Effector memory CD8-positive, alpha-beta T cell (primary cell): ENCODE measurements at regions not wholly inside any gene's neighbourhood (a gene's known extent, or its start where the extent isn't known, plus 50 kb on each side); places are given as distances from the start of the nearest gene placed in this dataset.
"Not testable (repeated sequence)": the region's sequence is repeated elsewhere in the genome, so short reads cannot be mapped to it uniquely, and the experiment has no call there.

Source experiments
- ATAC-seq: fragments of 150-1000 bp; cut with Tn5 transposase; replicated peaks from 2 replicates; pipeline ENCODE4 v1.10.0; 2021; ENCODE audit warnings: mild to moderate bottlenecking, moderate library complexity
- DNase-seq, 3 experiments: peaks; one replicate each; pipeline ENCODE4 v3.0.0; 2021
- H3K27ac Mint-ChIP-seq, 2 donors: one replicate each; pipeline ENCODE4 v1.8.0; 2022; ENCODE audit warnings: mild to moderate bottlenecking in 2 of 2, mixed read lengths in 2 of 2, moderate library complexity in 2 of 2
- H3K27me3 Mint-ChIP-seq, 2 donors: one replicate each; pipeline ENCODE4 v1.8.0; 2022; ENCODE audit warnings: mixed read lengths in 2 of 2
- H3K36me3 Mint-ChIP-seq: one replicate; pipeline ENCODE4 v1.8.0; 2022; ENCODE audit warnings: mild to moderate bottlenecking, moderate library complexity, mixed read lengths; ENCODE audit not compliant: insufficient read depth
- H3K4me1 Mint-ChIP-seq, 2 donors: one replicate each; pipeline ENCODE4 v1.8.0; 2022; ENCODE audit warnings: low read depth in 2 of 2, mixed read lengths in 2 of 2
- H3K4me3 Mint-ChIP-seq, 2 donors: one replicate each; pipeline ENCODE4 v1.8.0; 2022; ENCODE audit warnings: mild to moderate bottlenecking in 2 of 2, mixed read lengths in 2 of 2, moderate library complexity in 2 of 2
- H3K9me3 Mint-ChIP-seq, 2 donors: one replicate each; pipeline ENCODE4 v1.8.0; 2022; ENCODE audit warnings: mixed read lengths in 2 of 2

DNA sequence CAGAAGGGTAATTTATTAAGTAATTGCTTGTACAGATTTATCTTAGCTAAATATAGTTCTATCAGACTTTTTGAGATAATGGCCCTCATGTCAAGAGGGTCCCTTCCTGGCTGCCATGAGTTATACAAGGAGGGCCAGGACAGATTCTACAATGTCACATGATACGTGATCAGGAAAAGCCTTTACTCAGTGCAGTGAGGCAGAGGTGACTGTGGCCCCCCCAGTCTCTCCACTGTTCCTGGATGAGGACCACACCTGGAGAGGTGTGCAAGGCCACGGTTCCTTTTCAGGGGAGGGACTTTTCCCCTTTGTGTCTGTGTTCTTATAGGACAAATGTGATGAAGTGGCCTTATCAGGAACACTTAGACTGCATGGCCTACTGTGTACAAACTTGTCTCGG lies 54.3 kb upstream of the LRCH1 start:
- no peak overlapping the region for H3K27ac Mint-ChIP-seq
- no peaks in the 10 kb centered on the region for H3K9me3 Mint-ChIP-seq
- DNase-seq (no peak), ATAC-seq (no peak)
- H3K36me3 Mint-ChIP-seq, result no peaks in the 10 kb centered on the region
- H3K4me1 Mint-ChIP-seq, result no peaks in the 10 kb centered on the region
- peaks cover 0 to 8% of the 10 kb centered on the region in 2 donors for H3K27me3 Mint-ChIP-seq
- no peak overlapping the region for H3K4me3 Mint-ChIP-seq

DNA sequence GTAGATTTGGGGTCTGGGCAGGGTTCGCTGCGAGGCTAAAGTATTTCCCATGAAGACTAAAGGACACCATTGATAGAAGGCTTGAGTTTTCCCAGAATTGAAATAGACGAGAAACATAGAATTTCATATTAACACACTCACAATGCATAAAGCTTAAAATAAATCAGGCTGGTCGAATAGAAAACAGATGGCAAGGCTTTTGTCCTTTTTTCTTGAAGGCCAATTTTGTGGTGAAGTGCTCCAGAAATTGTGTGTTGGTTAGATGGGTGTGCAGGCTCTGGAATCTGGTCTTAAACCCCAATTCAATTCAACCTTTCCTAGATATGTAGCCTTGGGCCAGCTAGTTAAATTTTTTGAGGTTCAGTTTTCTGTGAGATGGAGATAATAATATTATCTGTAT lies 56.9 kb upstream of the LRCH1 start:
- Mint-ChIP-seq H3K9me3 (no peaks in the 10 kb centered on the region), H3K4me3 (no peak overlapping the region), H3K36me3 (no peaks in the 10 kb centered on the region), H3K27me3 (peaks cover 0 to 8% of the 10 kb centered on the region in 2 donors), H3K4me1 (no peaks in the 10 kb centered on the region), H3K27ac (no peak overlapping the region)
- DNase-seq, result no peak
- ATAC-seq, result no peak

DNA sequence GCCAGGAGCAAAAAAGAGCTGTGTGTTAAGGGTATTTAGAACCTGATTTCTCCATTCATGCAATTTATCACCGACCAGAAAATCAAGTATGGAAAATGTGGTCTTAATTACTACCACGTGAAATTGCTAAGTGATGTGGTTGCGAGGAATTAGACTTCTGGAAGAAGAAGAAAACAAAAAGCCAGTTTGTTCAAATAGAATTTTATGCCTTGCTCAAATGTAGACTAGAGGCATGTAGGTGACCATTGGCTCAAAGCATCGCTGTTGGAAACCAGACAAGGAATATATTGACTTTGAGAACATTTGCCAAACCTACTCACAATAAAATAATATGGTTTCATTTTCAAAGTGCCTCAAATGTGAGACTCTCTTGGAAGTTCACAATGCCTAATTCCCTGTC lies 57.3 kb upstream of the LRCH1 start:
- Mint-ChIP-seq H3K4me1 (no peaks in the 10 kb centered on the region), H3K9me3 (no peaks in the 10 kb centered on the region), H3K27me3 (peaks cover 2 to 12% of the 10 kb centered on the region in 2 donors), H3K4me3 (no peak overlapping the region), H3K27ac (no peak overlapping the region), H3K36me3 (no peaks in the 10 kb centered on the region)
- no peak for ATAC-seq
- no peak for DNase-seq

DNA sequence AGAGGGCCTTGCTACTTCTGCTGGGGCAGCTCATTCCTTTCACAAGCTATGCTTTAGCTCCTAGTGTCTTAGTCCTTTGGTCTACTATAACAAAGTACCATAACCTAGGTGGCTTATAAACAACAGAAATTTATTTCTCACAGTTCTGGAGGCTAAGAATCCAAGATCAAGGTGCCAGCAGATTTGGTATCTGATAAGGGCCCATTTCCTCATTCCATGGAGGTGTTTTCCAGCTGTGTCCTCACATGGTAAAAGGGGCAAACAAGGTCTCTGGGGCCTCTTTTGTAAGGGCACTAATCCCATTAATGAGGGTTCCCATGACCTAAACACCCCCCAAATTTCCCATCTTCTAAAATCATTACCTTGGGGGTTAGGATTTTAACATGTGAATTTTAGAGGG lies 57.9 kb upstream of the LRCH1 start:
- Mint-ChIP-seq H3K27me3 (peaks cover 8 to 18% of the 10 kb centered on the region in 2 donors), H3K36me3 (no peaks in the 10 kb centered on the region), H3K27ac (no peak overlapping the region), H3K4me3 (no peak overlapping the region), H3K9me3 (no peaks in the 10 kb centered on the region), H3K4me1 (no peaks in the 10 kb centered on the region)
- DNase-seq (no peak), ATAC-seq (no peak)

DNA sequence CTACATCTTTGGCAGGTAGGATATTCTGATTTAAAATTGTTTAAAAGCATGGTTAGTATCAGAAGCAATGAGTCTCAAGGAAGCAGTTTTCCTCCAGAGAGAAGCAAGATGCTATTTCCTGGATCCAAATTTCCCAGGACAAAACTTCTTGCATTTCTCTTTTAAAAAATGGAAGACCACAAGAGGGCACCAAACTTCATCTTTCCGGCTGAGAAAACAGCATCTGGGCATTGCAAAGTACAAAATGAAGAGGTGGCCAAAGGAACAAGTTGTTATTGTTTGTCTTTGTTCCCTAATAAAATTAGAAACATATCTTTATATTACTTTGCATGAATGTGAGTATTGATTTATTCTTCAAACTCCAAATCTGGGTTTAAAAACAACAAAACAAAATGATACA lies 60.0 kb upstream of the LRCH1 start:
- no peak overlapping the region for H3K4me3 Mint-ChIP-seq
- DNase-seq, result peak in 1 of 3 experiments; percentile 18
- H3K9me3 Mint-ChIP-seq, result no peaks in the 10 kb centered on the region
- no peak for ATAC-seq
- no peaks in the 10 kb centered on the region for H3K4me1 Mint-ChIP-seq
- H3K27me3 Mint-ChIP-seq, result peaks cover 11 to 25% of the 10 kb centered on the region in 2 donors
- no peak overlapping the region for H3K27ac Mint-ChIP-seq
- H3K36me3 Mint-ChIP-seq, result no peaks in the 10 kb centered on the region

DNA sequence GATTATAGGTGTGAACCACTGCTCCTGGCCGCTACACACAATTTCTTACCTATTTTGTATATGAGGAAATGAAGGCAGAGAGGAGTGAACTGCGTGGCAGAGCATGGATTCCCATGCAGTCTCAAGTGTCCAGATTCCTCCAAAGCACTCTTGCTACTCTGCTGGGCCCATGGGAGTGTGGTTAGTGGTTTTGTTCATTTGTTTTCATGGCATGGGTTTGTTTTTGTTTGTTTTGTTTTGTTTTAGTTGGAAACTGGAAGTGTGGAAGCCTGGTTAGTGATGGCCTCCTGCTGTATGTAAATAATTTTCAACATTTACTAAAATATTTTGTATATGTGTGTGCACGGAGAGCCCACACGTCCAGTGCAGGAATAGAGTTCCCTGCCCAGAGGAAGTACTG lies 61.3 kb upstream of the LRCH1 start:
- no peaks in the 10 kb centered on the region for H3K4me1 Mint-ChIP-seq
- no peaks in the 10 kb centered on the region for H3K9me3 Mint-ChIP-seq
- no peaks in the 10 kb centered on the region for H3K36me3 Mint-ChIP-seq
- ATAC-seq, result no peak
- H3K27me3 Mint-ChIP-seq, result peaks cover 14 to 31% of the 10 kb centered on the region in 2 donors
- no peak for DNase-seq
- H3K27ac Mint-ChIP-seq, result no peak overlapping the region
- H3K4me3 Mint-ChIP-seq, result no peak overlapping the region

DNA sequence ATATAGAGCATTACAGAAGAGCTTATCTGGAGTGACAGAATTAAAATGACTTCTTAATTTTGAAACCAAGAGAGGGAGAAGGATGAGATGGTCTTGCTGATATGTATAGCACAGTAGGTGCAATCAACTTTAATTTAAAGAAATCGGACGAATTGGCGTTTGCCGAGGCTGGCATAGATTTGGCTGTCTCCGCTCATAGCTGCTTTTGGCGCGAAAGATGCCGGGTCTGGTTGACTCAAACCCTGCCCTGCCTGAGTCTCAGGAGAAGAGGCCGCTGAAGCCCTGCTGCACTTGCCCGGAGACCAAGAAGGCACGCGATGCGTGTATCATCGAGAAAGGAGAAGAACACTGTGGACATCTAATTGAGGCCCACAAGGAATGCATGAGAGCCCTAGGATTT lies 62.3 kb upstream of the LRCH1 start:
- H3K27me3 Mint-ChIP-seq, result peaks cover 14 to 31% of the 10 kb centered on the region in 2 donors
- not testable (repeated sequence) for H3K27ac Mint-ChIP-seq, H3K36me3 Mint-ChIP-seq, H3K4me1 Mint-ChIP-seq, ATAC-seq, DNase-seq, H3K9me3 Mint-ChIP-seq, H3K4me3 Mint-ChIP-seq

DNA sequence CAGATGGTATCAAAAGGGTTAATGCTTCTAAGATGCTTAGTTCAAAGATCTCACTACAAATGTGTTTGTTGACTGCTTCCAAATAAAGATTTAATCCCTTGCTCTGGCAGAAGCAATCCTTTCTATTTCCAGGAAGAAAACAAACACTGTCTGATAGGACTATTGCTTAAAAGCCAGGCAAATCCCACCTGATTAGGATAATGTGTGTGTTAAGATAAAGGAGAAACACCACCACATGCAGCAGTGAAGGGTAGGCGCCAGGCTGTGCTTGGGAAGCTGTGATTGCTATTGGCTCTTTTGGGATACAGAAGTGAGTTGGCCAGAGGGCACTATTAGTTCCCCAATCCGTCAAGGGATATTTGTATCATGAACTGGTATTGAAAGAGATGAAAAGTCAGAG lies 62.8 kb upstream of the LRCH1 start:
- no peaks in the 10 kb centered on the region for H3K36me3 Mint-ChIP-seq
- no peak overlapping the region for H3K4me3 Mint-ChIP-seq
- no peak overlapping the region for H3K27ac Mint-ChIP-seq
- no peaks in the 10 kb centered on the region for H3K4me1 Mint-ChIP-seq
- no peak for ATAC-seq
- no peaks in the 10 kb centered on the region for H3K9me3 Mint-ChIP-seq
- peaks cover 14 to 31% of the 10 kb centered on the region in 2 donors for H3K27me3 Mint-ChIP-seq
- DNase-seq, result no peak

DNA sequence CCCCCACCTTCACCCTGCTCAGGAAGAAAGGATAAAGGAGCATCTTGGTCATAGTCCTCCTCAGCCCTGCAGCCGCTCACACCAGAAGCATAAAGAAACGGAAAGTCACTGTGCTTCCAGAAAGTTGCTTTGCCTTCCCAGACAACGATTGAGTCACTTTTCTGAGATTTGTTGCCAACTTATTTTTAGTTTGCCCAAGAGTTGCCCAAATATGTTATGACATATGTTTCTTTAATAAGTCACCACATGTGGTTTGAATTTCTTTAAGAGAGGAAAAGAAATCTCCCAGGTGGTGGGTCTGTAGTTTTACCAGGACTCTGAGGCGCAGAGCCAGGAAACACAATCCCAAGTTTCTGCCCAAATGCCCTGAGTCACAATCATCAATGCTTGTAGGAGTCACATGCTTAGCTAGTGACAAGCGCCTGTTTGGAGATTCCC lies 63.4 kb upstream of the LRCH1 start:
- Mint-ChIP-seq H3K36me3 (no peaks in the 10 kb centered on the region), H3K27me3 (peaks cover 14 to 31% of the 10 kb centered on the region in 2 donors), H3K4me3 (no peak overlapping the region), H3K4me1 (no peaks in the 10 kb centered on the region), H3K9me3 (peaks cover 0 to 3% of the 10 kb centered on the region in 2 donors), H3K27ac (no peak overlapping the region)
- ATAC-seq (no peak), DNase-seq (no peak)

DNA sequence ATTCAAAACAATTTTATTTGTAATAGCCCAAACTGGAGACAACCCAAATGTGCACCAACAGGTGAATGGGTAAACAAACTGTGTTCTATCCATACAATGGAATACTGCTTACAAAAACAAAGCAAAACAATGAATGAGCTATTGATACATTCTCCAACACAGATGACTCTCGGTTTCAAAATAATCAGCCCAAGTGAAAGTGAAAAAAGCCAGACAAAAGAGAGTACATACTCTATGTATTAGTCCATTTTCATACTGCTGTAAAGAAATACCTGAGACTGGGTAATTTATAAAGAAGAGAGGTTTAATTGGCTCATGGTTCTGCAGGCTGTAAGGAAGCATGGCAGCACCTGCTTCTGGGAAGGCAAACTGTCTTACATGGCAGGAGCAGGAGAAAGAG lies 65.2 kb upstream of the LRCH1 start:
- Mint-ChIP-seq H3K27ac (no peak overlapping the region), H3K4me3 (no peak overlapping the region), H3K9me3 (peaks cover 2 to 6% of the 10 kb centered on the region in 2 donors), H3K36me3 (no peaks in the 10 kb centered on the region), H3K27me3 (peaks cover 14 to 31% of the 10 kb centered on the region in 2 donors), H3K4me1 (no peaks in the 10 kb centered on the region)
- DNase-seq (no peak), ATAC-seq (no peak)

DNA sequence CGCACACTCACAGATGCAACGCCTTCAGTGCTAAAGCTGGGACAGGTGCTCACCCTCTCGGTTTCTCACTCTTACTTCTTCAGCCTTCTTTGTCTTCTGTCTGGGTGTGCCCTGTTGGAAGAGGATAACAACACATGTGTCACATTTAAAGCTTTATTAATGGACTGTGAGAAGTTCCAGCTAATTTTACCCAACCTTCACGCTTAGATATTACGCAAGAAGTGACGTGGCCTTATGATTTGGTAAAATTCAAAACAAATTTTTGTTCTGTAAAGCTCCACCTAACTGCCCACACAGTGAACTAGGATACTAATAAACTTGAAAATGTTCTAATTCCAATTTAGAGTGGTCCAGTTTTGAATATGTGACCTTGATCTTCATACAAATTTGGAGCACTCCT lies 66.7 kb upstream of the LRCH1 start:
- H3K27me3 Mint-ChIP-seq, result peaks cover 22 to 33% of the 10 kb centered on the region in 2 donors
- H3K36me3 Mint-ChIP-seq, result no peaks in the 10 kb centered on the region
- H3K4me3 Mint-ChIP-seq, result no peak overlapping the region
- peaks cover 2 to 6% of the 10 kb centered on the region in 2 donors for H3K9me3 Mint-ChIP-seq
- no peaks in the 10 kb centered on the region for H3K4me1 Mint-ChIP-seq
- no peak for ATAC-seq
- DNase-seq, result no peak
- H3K27ac Mint-ChIP-seq, result no peak overlapping the region

DNA sequence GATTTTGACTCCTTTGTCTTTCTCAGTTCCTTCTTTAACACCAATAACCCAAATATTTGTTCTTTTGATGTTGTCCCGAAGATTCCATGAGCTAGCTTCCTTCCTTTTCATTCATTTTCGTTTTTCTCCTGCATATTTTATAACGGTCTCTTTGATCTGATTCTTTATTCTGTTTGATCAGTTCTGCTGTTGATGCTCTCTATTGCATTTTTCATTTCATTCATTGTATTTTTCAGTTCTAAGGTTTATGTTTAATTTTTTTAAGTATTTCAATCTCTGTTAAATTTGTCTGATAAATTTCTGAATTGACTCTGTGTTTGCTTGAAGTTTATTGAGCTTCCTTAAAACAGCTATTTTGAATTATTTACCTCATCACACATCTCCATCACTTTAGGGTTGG lies 68.4 kb upstream of the LRCH1 start:
- H3K27ac Mint-ChIP-seq, result no peak overlapping the region
- no peaks in the 10 kb centered on the region for H3K36me3 Mint-ChIP-seq
- H3K4me1 Mint-ChIP-seq, result no peaks in the 10 kb centered on the region
- DNase-seq (no peak), ATAC-seq (no peak)
- peaks cover 19 to 30% of the 10 kb centered on the region in 2 donors for H3K27me3 Mint-ChIP-seq
- H3K9me3 Mint-ChIP-seq, result peaks cover 2 to 6% of the 10 kb centered on the region in 2 donors
- no peak overlapping the region for H3K4me3 Mint-ChIP-seq

DNA sequence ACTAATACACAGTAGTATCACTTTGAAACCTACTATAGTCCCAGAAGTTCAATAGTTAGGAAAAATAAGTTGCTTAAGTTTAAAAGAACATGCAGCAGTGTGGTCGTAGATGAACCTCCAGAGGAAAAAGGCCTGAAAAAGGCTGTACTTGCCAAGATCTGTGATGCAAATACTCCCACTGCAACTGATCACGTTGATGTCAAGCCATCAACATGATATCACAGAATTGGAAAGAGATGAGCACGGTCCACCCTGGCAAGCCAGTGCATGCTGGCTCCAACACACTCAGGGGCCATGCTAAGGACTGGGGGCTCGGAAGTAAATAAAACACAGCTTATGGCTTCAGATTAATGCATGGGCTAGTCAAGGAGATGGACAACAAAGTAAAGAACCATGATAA lies 71.8 kb upstream of the LRCH1 start:
- H3K27me3 Mint-ChIP-seq, result peaks cover 24 to 39% of the 10 kb centered on the region in 2 donors
- no peak for ATAC-seq
- no peak overlapping the region for H3K27ac Mint-ChIP-seq
- H3K36me3 Mint-ChIP-seq, result no peaks in the 10 kb centered on the region
- no peaks in the 10 kb centered on the region for H3K4me1 Mint-ChIP-seq
- H3K9me3 Mint-ChIP-seq, result peaks cover 2 to 6% of the 10 kb centered on the region in 2 donors
- DNase-seq, result no peak
- no peak overlapping the region for H3K4me3 Mint-ChIP-seq

DNA sequence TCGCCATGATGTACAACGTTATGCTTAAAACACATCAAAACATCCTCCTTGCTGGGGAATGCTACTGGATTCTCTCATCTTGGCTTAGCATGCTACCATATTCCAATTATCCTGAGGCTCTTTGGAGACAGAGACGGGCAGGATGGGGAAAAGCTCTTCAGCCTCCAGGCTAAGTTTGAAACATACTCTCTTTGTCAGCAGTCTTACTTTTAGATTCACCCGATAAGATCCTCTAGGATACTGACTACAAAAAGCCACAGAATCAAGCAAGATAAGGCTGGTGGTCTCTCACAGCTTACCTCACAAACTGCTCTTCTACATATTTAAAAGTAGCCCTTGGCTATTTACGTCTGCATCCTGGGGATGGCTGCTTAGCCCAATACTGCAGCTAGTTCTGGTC lies 72.8 kb upstream of the LRCH1 start:
- Mint-ChIP-seq H3K27ac (no peak overlapping the region), H3K36me3 (no peaks in the 10 kb centered on the region), H3K4me3 (no peak overlapping the region), H3K9me3 (peaks cover 2 to 6% of the 10 kb centered on the region in 2 donors), H3K4me1 (no peaks in the 10 kb centered on the region), H3K27me3 (peaks cover 24 to 39% of the 10 kb centered on the region in 2 donors)
- ATAC-seq (no peak), DNase-seq (no peak)

DNA sequence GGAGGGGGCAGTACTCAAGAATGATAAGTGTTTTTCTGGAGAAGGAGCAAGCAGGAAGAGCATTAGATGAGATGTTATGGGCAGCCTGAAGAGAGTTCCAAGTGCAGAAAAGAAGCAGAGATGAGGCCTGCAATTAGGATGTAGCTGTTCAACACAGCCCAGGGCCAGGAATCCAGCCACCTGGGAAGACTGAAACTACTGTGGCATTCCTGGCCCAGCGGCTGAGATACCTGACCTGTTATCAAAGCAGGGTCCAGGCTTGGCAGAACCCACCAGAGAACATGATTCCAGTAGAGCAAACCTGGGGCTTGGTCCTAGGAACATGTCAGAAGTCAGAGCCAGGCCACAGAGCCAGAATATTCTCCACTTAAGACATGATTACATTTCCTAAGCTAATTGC lies 73.3 kb upstream of the LRCH1 start:
- H3K36me3 Mint-ChIP-seq, result no peaks in the 10 kb centered on the region
- no peak overlapping the region for H3K27ac Mint-ChIP-seq
- peaks cover 24 to 39% of the 10 kb centered on the region in 2 donors for H3K27me3 Mint-ChIP-seq
- ATAC-seq (no peak), DNase-seq (no peak)
- H3K9me3 Mint-ChIP-seq, result peaks cover 2 to 3% of the 10 kb centered on the region in 2 donors
- no peaks in the 10 kb centered on the region for H3K4me1 Mint-ChIP-seq
- no peak overlapping the region for H3K4me3 Mint-ChIP-seq
